GM13977 (cell line): ENCODE measurements at regions not wholly inside any gene's neighbourhood (a gene's known extent, or its start where the extent isn't known, plus 50 kb on each side); places are given as distances from the start of the nearest gene placed in this dataset.

Experiments used
- DNase-seq: peaks from one replicate; pipeline ENCODE4 v3.0.0; 2012; ENCODE audit warnings: low spot score
- CTCF ChIP-seq: IDR thresholded peaks from 2 replicates; pipeline ENCODE4 v1.5.1; 2012; ENCODE audit warnings: mild to moderate bottlenecking, control low read depth; ENCODE audit not compliant: insufficient read depth; ENCODE audit errors: extremely low read depth, missing control alignments
- in situ Hi-C: fragments of 300-500 bp; cut with MboI; formaldehyde crosslinking; loops from one replicate; pipeline ENCODE4 v1.12.0; 2022; ENCODE audit warnings: low sequenced_read_pairs, low pct_unique_long_range_greater_than_20kb, mixed read lengths, inconsistent platforms; ENCODE audit not compliant: unreplicated experiment

- DNase-seq = no peak
- in situ Hi-C loops = no loop called here
- no peak for TF ChIP-seq CTCF
These were observed 305.7 kb downstream of the ENC1 start for GRCh38 chr5:74334762-74335384.

- in situ Hi-C loops = no loop called here
- DNase-seq = no peak
- no peak for TF ChIP-seq CTCF
These were observed 306.3 kb downstream of the ENC1 start for GRCh38 chr5:74334062-74334761.

- in situ Hi-C loops = no loop called here
- no peak for TF ChIP-seq CTCF
- DNase-seq = no peak
These were observed 307.1 kb downstream of the ENC1 start for GRCh38 chr5:74333430-74333829.

- in situ Hi-C loops = no loop called here
- TF ChIP-seq CTCF = no peak
- no peak for DNase-seq
These were observed 307.8 kb downstream of the ENC1 start for GRCh38 chr5:74332682-74333081.

- in situ Hi-C loops = no loop called here
- TF ChIP-seq CTCF = no peak
- no peak for DNase-seq
These were observed 308.5 kb downstream of the ENC1 start for GRCh38 chr5:74332006-74332405.

- in situ Hi-C loops = no loop called here
- DNase-seq = no peak
- no peak for TF ChIP-seq CTCF
These were observed 312.3 kb downstream of the ENC1 start for GRCh38 chr5:74328221-74328630.
